Left ventricle myocardium superior (tissue), 1 donor: ENCODE measurements at regions not wholly inside any gene's neighbourhood (a gene's known extent, or its start where the extent isn't known, plus 50 kb on each side); places are given as distances from the start of the nearest gene placed in this dataset.

Experiments used
- ATAC-seq: fragments of 200-7000 bp; cut with Tn5 transposase; one replicate; pipeline ENCODE4 v1.9.1; 2020; ENCODE audit warnings: mild to moderate bottlenecking, moderate library complexity
- DNase-seq: peaks from one replicate; pipeline ENCODE4 v3.0.0-alpha.2; 2020
- intact Hi-C: fragments of 100-400 bp; cut with micrococcal nuclease; formaldehyde crosslinking; loops from one replicate; pipeline ENCODE4 v1.11.0; 2022
- donor health status: DM: no; HTN: yes; CAD: no; lungs with severe emphysema.

- no peak for ATAC-seq
- intact Hi-C loops = no loop called here
- no peak for DNase-seq
Measured at GRCh38 chr2:62447411-62447810, 58.6 kb downstream of the TMEM17 start.

GRCh38 chr2:62446491-62446890 lies 59.5 kb downstream of the TMEM17 start:
- no peak for DNase-seq
- intact Hi-C loops = no loop called here
- no peak for ATAC-seq

DNA sequence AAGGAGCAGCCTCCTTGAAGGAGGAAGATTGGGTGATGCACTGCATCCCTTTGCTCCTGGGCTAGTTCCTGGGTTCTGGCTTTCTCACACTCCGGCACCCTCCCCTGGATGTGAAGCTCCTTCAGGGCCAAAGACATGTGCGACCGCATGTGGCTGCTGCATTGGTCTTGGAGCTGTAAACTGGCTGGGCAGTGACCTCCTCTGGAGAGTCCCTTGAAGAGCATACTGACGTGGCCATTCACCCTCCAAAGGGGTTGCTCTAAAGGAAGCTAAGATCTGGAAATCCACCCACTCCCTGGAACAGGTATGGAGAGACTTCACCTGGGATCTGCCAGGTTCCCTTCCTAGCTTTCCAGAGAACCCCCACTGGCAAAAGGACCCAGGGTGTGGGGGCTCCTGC lies 62.1 kb downstream of the TMEM17 start:
- intact Hi-C loops = no loop called here
- no peak for ATAC-seq

DNA sequence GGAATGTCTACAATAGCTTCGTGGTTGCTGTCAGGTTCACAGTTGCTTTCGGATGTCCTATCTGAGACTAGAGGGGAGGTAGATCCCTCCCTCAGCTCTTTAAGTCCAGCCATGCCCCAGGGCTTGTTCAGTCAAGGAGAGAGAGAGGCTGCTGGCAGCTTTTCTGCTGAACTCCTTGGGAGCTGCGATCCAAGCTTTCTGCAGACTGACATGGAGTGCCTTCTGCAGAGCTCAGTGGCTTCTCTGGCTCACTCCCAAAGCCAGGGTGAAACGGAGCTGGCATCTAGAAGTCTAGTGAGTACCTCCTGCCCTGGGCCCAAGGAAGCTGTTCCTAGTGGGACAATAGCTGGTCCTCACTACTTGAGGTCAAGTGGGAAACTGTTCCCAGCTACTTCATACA lies 62.5 kb downstream of the TMEM17 start:
- no peak for ATAC-seq
- intact Hi-C loops = no loop called here
- DNase-seq = no peak

More for the DNA sequence above, 62.1 kb downstream of the TMEM17 start:
- DNase-seq = no peak

DNA sequence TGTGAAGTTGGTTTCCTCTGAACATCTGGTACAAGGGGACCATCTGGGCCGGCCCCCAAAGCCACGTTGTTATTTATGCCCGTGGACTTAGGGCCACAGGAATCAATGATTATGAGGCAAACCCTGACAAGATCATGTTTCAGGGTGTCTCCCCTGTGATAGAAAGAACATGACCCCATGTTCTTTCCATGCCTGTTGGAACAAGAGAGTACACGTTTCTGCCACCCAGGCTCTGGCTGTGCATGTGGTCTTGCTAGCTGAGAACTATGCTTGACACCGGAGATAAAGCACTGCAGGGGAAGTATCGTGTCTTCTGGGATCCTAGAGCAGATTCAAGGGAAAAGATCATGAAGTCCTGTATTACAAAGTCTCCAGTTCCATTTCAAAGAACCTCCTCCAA lies 64.2 kb downstream of the TMEM17 start:
- ATAC-seq (no peak), DNase-seq (no peak)
- intact Hi-C loops = no loop called here

DNA sequence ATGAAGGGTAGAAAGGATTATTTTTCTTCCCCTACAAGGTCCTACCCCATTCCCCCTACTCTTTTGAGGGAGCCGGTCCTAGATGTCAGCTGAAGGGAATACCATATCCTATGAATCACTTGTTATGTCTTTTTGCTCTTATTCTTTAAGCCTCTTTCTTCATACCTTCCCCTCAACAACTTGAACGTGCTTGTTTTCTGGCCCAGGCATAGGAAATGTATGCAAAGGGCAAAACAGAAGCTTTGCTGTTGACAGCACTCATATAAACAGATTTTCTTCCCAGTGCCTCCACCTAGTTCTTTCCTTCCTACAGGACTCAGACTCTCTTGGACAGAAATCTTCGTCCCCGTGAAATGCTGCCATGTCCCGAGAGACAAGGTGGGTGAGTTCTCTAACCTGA lies 64.6 kb downstream of the TMEM17 start:
- DNase-seq (no peak), ATAC-seq (no peak)
- intact Hi-C loops = no loop called here

- ATAC-seq (no peak), DNase-seq (no peak)
- intact Hi-C loops = no loop called here
Measured at GRCh38 chr2:62440281-62440946, 65.6 kb downstream of the TMEM17 start.

GRCh38 chr2:62439425-62439824 lies 66.6 kb downstream of the TMEM17 start:
- ATAC-seq = no peak
- intact Hi-C loops = no loop called here
- no peak for DNase-seq

DNA sequence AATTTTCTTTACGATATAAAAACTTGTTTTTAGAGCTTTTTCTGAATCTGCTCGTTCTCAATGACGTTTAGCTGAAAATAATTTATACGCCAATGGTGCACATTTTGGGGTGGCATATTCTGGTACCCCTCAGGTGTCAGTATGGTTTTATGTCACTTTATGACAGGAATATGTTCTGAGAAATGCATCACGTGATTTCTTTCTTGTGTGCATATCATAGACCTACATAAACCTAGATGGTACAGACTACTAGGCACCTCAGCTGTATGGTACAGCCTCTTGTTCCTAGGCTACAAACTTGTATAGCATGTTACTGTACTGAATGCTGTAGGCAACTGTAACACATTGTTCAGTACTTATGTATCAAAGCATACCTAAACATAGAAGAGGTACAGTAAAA lies 68.2 kb downstream of the TMEM17 start:
- ATAC-seq (no peak), DNase-seq (no peak)
- intact Hi-C loops = no loop called here

DNA sequence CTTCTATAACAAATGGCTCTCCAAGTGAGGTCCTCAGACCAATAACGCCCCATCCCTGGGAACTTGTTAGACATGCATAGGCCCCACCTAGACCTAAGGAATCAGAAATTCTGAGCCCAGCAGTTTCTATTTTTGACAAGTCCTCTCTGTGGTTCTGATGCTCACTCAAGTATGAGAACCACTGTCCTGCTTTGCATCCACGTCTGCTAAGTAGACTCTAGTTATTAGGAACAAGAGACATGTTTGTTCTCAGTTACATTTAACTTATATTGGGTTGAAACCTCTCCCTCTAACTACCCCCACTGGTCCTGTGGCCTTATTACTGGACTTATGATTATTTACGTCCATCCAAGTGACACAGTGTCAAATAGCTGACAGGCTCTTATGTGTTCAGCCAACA lies 70.3 kb downstream of the TMEM17 start:
- intact Hi-C loops = no loop called here
- no peak for DNase-seq
- ATAC-seq = no peak

DNA sequence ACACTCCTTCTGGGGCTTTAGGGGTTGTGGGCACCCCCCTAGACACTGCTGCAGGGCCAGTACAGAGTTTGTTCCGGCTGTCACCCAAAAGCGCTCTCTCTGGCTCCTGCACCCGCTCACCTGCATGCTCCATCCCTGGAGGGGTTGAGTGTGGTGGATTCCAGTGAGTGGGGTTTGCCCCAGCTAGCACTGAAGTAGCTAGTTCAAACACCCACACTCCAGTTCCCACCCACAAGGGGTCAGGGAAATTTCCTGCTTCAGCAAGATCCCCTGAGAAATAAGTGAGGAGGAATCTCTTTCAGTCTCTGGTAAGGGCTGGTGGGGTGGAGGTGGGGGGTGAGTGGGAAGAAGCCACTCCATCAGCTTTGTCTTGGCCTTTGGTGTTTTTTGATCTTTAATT lies 73.6 kb downstream of the TMEM17 start:
- intact Hi-C loops = no loop called here
- DNase-seq (no peak), ATAC-seq (no peak)

GRCh38 chr2:62431512-62431911 lies 74.5 kb downstream of the TMEM17 start:
- no peak for DNase-seq
- intact Hi-C loops = no loop called here
- ATAC-seq = no peak

- intact Hi-C loops = no loop called here
- ATAC-seq = no peak
- DNase-seq = no peak
Measured at GRCh38 chr2:62430146-62430545, 75.8 kb downstream of the TMEM17 start.

DNA sequence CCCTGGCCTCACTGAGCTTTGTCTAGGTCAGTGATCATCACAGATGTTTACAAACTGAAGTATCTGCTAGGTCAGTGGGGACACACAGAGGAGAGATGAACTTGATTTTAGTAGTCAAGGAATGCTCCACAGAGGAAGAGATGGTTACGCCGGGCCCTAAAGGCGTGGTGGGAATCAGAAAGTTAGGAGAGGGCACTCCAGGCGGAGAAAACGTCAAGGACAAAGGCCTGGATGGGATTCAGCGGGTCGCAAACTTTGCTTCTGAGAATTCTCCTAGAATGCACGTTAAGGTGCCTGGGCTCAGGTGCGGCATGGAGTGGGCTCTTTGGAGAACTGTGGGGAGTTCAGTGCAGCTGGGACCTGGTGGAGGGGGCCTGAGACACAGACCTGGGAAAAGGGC lies 78.8 kb downstream of the TMEM17 start:
- ATAC-seq (no peak), DNase-seq (no peak)
- intact Hi-C loops = no loop called here

- ATAC-seq (peak; percentile 84), DNase-seq (no peak)
- intact Hi-C loops = no loop called here
Measured at GRCh38 chr2:62426154-62426912, 79.7 kb downstream of the TMEM17 start.

DNA sequence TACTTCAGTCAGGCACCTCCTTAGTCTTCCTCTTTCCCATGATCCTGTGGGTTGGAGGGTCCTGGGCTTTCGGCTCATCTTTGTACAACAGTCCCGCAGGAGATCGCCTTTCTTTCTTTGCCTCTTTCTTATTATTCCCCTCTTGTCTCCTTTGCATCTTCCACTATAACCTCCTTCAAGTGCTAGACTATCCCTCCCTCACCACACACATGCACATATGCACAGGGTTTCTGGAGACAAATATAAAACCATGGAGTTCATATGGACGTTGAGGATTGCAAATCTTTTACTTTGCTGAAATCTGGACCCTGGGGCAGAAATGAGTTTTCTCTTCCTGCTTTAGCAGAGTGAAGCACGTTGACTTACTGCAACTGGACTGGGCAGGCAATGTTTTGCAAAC lies 80.3 kb downstream of the TMEM17 start:
- ATAC-seq (no peak), DNase-seq (no peak)
- intact Hi-C loops = no loop called here

- DNase-seq (no peak), ATAC-seq (peak; percentile 11)
- intact Hi-C loops = no loop called here
Measured at GRCh38 chr2:62424899-62425298, 81.1 kb downstream of the TMEM17 start.

DNA sequence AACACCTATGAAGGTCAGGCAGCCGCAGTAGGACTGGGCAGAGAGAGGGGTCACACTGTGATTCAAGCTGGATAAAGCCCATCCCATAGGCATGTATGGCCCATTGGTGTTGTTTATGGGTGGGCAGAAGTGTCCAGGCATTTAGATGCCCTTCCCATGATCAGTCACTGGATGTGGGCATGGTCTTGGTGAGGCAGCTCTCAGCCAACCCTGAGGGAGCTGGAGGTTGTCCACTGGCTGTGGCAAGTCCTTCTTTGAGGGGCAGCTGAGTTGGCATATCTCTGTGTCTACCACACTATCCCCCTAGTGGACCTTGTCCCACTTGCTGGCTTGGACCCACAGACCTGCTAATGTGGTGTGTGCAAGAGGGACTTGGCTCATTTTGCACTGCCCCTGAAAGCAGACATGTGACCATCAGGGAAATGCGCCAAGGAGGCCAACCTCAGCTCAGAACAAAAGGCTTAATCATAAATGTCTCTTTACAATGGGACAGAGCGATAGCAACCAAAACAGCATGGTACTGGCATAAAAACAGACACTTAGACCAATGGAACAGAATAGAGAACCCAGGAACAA lies 82.0 kb downstream of the TMEM17 start:
- DNase-seq (peak; percentile 38), ATAC-seq (peak; percentile 53)
- intact Hi-C loops = no loop called here

GRCh38 chr2:62423235-62423634 lies 82.8 kb downstream of the TMEM17 start:
- intact Hi-C loops = no loop called here
- DNase-seq (no peak), ATAC-seq (no peak)

- no peak for ATAC-seq
- intact Hi-C loops = no loop called here
- DNase-seq = no peak
Measured at GRCh38 chr2:62415518-62415917, 90.5 kb downstream of the TMEM17 start.

- ATAC-seq = peak; percentile 8
- intact Hi-C loops = no loop called here
- peak; percentile 38 for DNase-seq
Measured at GRCh38 chr2:62415019-62415431, 91.0 kb downstream of the TMEM17 start.
